ENCODE measurements at regions not wholly inside any gene's neighbourhood (a gene's known extent, or its start where the extent isn't known, plus 50 kb on each side); places are given as distances from the start of the nearest gene placed in this dataset.
"Not testable (repeated sequence)": the region's sequence is repeated elsewhere in the genome, so short reads cannot be mapped to it uniquely, and the experiment has no call there.

DNA sequence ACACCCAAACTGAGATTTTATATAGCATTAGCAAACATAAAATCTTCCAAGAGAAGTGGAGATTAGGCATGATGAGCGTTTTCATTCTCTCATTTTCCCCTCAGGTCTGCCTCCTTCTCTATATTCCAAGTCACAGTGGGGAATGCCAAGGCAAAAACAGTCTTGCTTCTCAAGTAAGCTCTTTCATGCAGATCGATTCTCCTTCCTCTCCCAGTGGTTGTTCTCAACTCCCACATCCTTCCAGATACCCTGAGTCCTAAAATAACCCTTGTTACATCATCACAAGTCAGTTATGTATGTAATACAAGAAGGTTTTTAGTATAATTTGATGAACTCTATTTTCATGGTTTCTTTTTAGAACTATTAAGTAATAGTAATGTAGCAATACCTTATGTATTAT, 150.6 kb downstream of the TXNL1 start:
- peak; percentile 50 to 71 (median 52) for DNase-seq

DNA sequence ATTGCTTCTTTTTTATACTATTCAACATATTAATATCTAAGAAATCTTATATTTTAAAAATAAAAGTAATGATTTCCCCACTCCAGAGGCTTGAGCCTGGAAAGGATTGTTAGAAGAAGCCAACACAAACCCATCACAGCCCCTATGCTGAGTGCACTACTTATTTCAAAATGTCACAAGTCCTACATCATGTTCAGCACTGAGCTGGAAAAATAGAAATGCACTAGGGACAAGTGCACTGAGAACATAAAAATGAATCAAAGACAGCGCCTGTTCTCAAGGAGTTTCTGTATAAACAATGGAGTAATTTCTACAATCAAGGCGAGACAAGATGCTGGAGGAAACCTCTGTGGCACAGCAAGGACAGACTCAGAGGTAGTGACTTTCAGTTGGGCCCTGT, 155.0 kb downstream of the TXNL1 start:
- no peak for DNase-seq

DNA sequence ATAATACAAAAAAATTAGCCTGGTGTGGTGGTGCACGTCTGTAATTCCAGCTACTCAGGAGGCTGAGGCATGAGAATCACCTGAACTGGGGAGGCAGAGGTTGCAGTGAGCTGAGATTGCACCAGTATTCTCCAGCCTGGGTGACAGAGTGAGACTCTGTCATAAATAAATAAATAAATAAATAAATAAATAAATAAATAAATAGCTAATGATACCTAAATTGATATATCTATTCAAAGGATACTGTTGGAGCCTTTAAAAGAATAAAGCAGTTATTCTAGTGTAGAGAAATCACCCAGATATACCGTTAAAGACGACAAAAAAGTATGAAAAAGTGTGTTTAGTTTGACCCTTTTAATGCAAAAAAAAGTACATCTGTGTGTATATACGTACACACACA, 155.6 kb downstream of the TXNL1 start:
- DNase-seq: not testable (repeated sequence)

DNA sequence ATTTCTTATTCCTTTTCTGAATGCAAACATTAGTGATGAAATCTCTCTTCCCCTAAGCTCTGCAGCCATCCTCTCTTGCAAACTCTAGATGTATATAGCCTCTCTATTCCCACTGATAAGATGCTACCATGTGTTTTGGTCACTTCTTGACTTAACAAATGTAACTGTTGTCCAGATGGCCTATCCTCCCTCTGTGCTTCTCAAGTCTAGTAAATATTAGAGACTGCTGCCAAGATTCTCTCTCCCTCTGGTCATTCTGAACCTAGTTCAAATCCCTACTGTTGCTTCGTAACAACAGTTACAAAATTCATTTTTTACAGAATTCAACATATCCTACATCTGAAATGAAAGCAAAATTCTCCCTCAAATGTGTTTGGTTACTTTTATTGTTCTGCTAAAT, 156.6 kb downstream of the TXNL1 start:
- DNase-seq: no peak

DNA sequence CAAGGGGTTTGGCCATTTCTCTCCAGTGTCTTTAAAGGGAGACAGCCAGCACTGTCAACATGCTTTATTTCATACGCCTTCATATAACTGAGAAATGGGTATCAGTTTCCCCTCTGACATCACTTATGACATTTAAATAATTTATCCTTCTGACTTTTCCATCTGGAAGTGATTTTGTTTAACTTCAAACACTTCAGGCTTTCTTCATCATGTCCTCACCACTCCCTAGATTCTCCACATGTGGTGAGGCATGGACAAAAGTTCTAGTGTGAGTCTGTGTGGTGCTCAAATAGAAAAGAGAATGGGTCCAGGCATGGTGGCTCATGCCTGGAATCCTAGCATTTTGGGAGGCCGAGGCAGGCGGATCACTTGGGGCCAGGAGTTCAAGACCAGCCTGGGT, 158.6 kb downstream of the TXNL1 start:
- no peak for DNase-seq

DNA sequence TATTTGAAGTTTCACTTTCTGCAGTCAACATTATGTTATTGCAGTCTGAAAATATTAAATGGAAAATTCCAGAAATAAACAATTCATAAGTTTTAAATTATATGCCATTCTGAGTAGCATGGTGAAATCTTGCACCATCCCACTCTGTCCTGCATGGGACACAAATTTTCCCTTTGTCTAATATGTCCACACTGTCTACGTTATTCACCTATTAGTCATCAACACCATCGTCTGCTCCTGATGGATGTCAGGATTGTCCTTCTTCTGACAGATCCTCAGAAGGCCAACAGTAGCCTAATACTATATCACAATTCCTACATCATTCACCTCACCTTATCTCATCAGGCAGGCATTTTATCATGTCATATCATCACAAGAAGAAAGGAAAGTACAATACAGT, 163.1 kb downstream of the TXNL1 start:
- peak; percentile 48 to 62 (median 51) for DNase-seq

DNA sequence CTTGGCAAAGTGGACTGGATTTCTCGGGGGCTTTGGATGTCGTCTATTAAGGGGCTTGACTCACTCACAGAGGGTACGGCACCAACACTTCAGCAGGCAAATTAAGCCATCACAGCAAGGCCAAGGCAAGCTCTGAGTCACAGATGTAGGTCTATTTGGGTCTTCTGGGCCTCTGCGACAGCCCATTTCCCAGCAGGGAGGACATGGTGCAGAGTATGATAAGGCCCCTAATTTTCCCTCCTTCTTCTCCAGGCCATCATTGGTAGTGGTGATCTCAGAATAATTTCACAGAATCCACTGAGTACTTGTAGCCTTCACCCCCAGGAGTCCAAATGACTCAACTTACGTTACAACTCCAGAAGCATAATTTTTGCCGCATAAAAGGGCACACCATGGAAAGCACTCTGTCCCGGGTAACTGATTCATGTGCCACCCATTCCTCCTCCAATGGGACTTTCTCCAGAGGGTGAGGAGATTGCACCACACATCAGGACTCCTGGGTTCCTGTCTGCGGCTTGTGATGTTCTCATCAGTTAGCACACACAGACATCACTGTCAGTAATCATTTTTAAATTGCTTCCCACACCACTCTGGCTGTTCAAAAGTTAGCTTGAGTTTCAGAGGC, 164.9 kb downstream of the TXNL1 start:
- DNase-seq: peak in 2 of 3 donors; percentile 35 to 54

DNA sequence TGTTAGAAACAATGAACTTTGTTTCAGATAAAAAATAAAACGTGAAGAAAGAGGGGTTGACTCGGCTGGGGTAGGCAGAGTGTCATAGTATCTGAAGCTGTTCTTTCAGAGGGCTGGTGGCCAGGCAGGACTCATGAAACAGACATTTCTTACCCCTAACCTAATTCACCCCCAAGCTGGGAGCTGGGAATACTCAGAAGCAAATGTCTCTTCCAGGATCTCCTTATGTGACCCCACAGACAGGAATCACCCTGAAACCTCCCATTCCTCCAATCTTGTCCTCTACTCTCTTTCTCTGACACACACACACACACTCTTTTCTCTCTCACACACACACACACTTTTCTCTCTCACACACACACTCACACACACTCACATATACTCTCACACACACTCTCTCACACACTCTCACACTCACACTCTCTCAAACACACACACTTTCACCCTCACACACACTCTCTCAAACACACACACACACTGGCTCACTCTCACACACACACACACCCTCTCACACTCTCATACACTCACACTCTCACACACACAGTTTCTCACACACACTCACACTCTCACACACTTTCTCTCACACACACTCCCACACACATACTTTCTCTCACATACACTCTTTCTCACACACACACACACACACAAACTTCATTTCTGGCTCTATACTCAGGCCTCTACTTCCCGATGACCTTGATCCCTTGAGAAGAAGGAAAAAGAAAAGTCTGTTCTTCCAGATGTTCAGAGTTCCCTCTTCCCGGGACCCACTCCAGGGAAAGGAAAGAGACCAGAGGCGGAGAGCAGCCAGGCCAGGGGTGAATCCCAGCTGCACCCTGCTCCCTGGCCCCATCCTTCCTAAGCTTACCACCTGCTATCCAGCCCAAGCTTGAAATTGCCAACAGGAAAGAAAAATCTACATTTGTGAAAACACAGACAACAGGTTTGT, 167.7 kb downstream of the TXNL1 start:
- DNase-seq: no peak

DNA sequence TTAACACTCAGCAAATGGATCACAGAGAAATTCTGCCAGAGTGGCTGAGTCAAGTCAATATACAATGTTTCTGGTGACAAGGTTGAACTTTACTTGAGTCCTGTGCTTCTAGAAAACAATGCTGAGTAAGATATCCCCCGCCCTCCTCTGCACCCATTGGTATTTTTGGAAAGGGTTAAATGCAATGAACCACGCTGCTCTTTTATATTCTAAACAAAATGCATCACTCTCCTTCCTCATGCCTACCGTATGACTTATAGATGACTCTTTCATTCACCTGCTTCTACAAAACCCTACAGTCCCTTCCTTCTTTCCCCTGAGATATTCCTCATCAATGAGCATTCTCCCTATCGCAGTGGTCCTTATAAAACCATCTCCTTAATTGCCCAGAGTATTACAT, 168.8 kb downstream of the TXNL1 start:
- DNase-seq: no peak

DNA sequence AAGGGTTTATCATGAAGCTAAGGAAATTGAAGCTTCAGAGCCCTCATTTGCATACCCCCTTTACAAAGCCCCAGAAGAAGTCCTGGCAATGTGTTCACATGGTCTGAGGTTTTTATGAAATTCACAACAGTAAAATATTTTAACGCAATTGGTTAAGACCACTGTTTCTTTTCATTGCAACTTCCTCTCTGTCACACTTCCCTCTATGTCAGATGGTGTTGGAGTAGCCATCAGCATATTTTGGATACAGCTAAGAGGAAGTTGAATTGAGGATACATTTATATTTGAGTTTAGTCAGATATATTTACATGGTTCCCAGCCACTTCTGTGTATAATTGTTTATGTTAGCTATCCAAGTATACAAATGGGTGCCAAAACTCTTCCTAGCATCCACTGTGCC, 170.0 kb downstream of the TXNL1 start:
- peak; percentile 59 to 84 (median 81) for DNase-seq

DNA sequence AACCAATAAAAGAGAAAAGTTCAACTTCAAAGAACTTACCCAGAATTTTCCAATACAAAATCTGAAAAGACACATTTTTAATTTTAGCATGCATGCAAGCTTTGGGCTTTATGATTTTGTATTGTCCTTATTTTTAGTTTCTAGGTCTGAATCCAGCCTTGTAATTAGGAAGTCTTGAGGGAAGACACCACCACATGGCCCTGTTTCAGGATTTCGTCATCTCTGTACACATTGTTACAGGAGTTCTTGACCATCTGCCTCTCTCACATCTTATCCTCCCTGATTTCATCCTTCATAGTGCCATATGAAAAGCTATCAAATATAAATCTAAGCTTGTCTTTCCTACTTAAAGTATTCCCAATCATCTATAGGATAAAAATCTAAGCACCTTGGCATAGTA, 176.1 kb downstream of the TXNL1 start:
- DNase-seq: no peak

DNA sequence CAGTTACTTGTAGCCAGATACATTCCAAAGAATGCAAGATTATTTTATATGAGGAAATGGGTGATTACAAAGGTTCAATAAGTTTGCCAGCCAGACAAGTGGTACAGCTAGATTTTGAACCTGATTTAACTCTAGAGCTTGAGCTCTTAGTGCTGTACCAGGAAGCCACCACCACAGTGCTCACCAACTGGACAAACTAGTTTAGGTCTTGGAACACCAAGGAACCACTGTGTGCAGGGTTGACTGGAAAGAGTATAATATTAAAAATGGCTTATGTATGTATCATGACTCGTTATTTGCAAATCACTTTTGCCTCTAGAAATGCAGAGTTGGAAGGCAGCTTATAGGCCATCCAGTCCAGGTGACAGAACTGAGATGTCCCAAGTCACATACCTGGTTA, 177.2 kb downstream of the TXNL1 start:
- DNase-seq: no peak

DNA sequence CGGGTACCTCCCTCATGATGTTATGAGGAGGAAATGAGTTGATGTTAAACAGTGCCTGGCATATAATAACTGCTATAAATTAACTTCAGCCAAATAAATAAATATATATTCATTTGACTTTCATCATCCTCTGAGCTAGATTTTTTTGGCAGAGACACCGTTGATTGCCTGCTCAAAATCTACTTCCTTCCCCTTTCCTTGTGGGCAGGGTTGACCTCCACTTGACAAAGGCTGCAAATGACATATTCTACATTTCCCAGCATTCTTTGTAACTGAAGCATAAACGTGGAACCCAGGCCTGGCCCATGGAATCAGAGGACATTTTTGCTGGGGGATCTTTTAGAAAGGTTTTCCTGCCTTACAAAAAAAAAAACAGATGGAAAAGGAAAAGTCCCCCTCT, 177.8 kb downstream of the TXNL1 start:
- no peak for DNase-seq

DNA sequence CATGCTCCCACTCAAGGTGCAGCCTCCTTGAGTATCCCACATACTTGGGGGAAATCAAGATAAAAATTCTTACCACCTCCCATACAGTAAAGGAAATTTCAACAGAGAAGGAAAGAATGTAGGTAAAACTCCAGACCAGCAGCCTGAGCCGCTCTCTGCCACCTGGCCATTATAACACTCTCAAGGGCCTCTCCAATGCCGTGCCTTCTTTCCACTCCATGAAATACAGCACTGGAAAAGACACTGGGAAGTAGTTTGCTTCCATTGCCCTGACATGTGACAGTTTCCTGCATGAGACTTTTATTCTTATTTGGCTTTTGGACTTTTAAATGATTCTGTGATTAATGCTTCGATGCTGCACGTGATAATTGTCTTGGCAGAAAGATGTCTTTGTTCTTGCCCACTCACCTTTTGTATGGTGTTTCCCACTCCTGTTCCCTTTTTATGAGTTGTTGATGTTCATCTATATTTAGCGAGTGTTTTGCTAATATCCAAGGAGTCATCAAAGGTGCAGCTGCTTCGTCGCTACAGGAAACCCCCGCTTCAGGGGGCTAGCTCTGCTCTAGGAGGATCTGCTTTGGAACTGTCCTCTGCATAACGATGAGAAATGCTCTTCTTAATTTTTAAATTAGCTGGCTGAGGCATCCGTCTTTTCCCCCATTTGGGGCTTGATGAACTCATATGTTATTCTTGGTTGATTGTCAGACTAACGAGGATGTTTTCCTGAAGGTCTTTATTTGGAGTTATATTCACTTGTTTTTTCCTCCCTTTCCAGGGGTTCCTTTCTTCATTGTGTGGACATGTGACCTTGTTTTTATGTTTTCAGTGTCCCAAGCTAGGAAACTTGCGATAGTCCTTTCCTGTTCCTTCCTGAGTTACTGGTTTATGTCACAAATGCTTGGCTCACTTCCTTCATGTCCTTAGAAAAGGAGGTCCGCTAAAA, 179.4 kb downstream of the TXNL1 start:
- no peak for DNase-seq

DNA sequence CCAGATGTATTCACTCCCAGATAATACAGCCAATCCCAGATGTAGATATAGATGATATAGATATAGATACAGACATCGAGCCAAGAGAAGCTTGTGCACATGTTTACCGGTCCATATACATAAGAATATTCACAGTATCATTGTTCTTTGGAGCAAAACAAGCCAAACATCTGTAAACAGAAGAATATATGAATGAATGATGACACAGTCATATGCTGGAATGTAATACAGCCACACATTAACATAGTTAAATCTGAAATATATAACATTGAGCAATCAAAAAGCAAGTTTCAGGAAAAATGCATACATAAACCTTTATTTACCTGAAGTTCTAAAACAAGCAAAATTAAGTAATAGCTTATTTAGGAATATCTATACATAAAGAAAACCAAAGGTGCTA, 182.5 kb downstream of the TXNL1 start:
- DNase-seq: no peak

DNA sequence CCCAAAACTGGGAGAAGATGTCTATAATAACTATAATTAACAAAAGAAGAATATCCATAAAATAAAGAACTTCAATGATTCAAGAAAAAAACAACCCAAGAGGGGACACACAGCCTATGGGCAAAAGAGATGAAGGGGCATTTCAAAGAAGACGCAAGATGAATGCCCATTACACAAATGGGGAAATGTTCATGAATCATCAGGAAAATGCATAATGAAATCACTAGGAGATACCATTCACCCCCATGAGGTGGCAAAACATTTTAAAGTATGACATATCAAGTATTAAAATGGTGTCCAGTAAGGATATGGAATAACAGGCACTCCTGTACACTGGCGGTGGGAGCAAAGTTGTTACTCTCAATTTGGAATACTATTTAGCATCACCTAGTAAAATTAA, 183.3 kb downstream of the TXNL1 start:
- peak; percentile 63 to 89 (median 85) for DNase-seq

DNA sequence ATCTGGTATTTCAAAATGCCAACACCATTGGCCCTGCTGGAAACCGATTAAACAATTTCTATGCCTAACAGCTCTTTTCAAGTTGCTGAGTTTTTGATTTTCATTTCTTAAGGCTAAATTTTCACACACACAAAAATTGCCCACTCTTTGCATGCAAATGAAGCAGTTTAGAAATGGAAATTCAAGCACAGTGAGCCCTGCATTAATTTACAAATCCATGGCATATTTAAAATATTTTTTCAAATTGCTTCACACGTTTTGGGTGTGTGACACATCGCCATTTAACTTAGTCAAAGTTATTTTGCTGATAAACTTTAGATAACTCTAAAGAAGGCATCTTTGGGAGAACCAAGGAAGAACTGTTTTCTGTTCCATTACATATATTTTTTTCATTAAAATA, 184.8 kb downstream of the TXNL1 start:
- no peak for DNase-seq

DNA sequence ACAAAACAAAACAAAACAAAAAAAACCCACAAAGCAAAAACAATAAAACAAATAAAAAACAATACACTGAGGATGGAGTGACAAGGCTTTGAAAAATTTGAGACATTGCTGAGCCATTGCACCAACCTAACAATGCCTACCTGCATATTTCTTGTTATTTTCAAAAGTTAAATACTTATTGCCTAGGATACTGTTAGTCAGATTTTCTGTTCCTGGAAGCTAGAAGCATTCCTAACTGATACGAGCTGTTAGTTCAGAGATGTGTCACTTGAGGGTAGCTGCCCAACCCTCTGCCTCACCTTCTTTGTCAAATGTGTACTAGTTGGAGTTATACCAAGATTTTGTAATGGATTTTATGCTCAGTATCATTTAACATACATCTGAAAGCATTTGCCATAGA, 187.2 kb downstream of the TXNL1 start:
- no peak for DNase-seq

DNA sequence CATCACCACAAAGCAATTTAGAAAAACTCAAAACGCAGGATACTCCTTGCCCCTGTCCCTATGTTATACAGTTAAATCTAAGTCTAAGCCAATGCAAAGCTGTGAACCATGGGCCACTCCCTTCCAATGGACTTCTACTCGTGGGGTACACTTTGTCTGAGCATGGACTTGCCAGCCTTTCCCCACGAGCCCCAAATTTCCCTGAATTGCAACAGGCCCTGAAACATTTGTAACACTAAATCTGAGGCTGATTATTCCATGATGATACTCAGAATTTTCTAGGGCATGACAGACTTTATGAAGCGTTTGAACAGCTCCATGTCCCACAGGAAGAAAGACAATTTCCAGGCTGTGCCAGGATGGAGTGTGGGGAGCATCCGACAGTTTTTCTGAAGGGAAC, 189.6 kb downstream of the TXNL1 start:
- DNase-seq: peak; percentile 35 to 45 (median 40)

DNA sequence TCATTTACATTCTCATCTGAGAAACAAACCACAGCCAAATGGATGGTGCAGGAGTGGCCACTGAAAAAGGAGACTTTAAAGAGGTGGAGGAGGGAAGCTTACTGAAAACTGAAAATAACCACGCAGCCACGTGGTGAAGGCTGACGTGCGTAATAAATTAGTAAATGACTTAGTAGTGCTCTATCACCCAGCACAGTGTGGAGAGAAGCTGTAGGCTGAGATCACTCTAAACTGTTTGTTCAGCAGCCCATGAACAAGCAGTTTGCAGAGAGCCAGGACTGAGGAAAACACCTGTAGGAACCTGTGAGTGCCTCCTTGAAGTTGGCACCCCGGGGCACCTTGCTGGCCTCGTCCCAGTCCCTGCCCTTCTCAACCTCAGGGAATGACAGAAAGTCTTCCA, 193.0 kb downstream of the TXNL1 start:
- DNase-seq: peak; percentile 21 to 50 (median 28)

DNA sequence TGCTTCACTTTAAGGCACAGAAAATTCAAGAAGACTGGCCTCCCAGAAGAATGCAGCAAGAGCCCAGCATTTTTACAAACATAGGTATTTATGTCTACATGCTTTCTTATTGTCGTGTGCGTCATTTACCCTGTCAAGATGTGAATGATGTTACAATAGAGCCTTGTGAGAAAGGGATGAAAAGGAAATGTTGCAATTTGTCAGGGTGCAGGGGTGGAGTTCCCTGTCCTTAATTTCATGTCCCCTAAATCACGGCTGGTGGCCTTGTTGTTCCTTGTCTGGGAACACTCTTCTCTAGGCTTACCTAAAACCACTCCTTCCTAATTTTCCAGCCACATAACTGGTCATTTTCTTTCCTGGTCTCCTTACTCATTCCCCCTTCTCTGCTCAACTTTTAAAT, 194.2 kb downstream of the TXNL1 start:
- DNase-seq: peak; percentile 42 to 44 (median 42)

DNA sequence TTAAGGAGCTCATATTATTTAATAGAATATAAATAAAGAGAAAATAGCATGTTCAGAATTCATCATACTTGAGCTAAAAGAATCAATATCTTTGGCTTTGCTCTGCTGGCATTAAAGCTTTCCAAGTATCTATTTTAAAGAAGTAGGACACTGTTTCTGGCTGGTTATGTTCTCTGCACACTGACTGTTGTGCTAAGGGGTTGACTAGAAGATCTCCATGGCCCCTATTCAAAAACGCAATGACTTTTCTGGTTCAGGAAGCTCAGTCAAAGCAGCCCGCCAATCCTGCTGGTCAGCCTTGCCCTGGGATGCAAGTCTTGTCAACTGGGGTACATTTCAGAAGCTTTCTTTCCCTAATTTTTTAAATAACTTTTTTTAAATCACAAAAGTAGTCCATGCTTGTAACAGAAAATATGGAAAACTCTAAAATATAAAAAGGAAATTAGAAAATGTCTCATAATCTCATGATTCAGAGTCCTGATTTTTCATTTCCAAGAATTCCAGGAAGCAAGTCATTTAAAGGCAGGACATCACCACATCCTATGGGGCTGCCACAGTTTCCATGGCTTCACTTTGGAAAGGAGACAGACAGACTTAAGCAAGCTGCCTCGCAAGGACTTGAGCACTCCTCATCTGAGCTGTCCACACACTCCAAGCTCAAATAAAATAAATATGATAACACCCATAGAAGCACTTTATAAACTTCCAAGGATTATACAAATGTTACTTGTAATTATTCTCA, 195.1 kb downstream of the TXNL1 start:
- DNase-seq: peak in 2 of 3 donors; percentile 15 to 36

Data from suppressor macrophage treated with lipopolysaccharide for 1 hour (primary cell).